ENCODE measurements at regions not wholly inside any gene's neighbourhood (a gene's known extent, or its start where the extent isn't known, plus 50 kb on each side); places are given as distances from the start of the nearest gene placed in this dataset.

DNA sequence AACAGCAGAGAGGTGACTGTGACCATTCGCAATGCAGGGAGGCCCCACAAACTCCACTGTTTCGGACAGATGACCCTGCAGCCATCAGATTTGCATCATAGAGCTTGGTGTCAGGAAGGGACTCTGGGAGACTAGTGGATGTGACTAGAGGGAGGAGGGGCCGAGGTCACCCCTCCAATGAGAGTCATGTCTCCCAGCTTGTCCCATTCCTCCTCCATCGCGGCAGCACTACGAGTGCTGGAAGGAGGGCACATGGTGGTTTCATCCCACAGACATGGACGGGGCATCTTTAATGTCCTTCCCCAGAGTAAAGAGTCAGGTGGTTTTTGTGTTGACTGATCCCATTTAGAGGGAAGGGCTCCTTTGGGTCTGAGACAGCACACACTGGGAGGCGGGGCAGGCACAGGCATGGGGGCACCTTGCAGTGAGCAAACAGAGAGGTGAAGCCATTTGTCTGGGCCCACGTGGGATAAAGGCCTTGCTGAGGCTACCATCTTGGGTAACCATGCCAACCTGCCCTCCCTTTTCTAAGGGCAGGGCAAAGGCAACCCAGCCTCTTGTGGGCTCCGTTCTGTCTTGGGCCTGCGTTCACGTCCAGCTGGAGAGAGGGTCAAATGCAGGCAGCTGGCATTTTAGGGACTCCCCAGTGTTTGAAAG lies 208.1 kb downstream of the ASB1 start:
- Mint-ChIP-seq H3K4me1 (ENCODE audit: low read depth) (no peaks in the 10 kb centered on the region), H3K27ac (no peak overlapping the region), H3K9me3 (no peaks in the 10 kb centered on the region), H3K27me3 (ENCODE audit: low read depth) (no peaks in the 10 kb centered on the region), H3K36me3 (ENCODE audit: low read depth) (no peaks in the 10 kb centered on the region), H3K4me3 (no peak overlapping the region)

DNA sequence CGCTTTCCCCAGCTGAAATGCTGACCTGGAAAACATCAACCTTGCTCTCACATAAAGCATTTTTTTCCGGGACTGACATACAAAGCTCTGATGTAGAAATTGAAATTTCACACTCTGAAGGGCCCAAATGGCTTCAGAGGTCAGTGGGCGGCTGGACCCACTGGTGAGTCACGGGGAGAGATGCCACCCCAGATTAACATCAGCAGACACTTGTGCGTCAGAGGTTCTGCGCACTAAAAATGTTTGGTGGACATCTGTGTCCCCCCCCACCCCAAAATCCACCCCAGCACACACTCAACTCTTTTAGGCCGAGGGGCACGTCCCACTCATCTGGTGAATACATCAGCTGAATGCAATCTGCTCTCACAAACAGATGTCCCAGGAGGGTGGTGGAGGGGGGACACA lies 208.9 kb downstream of the ASB1 start:
- Mint-ChIP-seq H3K4me3 (no peak overlapping the region), H3K4me1 (ENCODE audit: low read depth) (no peaks in the 10 kb centered on the region), H3K27me3 (ENCODE audit: low read depth) (no peaks in the 10 kb centered on the region), H3K27ac (no peak overlapping the region), H3K9me3 (no peaks in the 10 kb centered on the region), H3K36me3 (ENCODE audit: low read depth) (no peaks in the 10 kb centered on the region)

DNA sequence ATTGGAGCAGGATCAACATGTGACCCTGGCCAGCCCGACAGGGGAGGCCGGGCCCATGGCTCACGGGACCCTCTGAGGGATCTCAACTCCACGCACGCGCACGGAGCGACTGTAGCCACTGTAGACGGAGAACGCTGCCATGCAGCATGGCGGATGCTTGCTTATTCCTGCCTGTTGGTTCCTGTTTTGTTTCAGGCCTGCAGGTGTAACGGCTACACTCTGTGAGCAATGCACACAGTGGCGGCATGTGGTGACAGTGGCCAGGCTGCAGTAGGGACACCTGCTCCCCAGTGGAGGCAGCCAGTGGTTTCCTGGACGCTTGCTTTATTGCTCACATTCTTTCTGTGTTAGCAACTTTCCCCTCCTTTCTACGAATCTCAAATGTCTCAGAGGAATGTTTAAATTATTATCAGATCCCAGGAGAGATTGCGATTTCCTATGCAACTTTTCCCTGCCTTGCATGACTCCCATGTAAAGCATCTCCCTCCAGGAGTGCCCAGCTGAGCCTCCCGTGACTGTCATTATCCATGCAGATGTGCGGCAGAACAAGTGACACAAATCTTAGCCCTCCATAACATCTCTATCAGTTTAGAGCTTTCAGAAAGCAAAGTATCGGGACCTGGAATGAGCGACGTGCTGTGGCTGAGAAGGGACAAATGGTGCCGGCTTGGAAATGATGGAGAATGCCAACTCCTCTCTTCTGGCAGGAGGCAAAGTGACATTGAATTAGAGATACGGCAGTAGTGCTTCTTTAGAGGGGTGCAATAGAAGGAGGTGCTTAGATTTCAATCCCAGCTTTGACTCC lies 209.7 kb downstream of the ASB1 start:
- H3K27ac Mint-ChIP-seq: no peak overlapping the region
- H3K36me3 Mint-ChIP-seq (ENCODE audit: low read depth): no peaks in the 10 kb centered on the region
- no peaks in the 10 kb centered on the region for H3K4me1 Mint-ChIP-seq (ENCODE audit: low read depth)
- H3K27me3 Mint-ChIP-seq (ENCODE audit: low read depth): no peaks in the 10 kb centered on the region
- no peaks in the 10 kb centered on the region for H3K9me3 Mint-ChIP-seq
- H3K4me3 Mint-ChIP-seq: no peak overlapping the region

DNA sequence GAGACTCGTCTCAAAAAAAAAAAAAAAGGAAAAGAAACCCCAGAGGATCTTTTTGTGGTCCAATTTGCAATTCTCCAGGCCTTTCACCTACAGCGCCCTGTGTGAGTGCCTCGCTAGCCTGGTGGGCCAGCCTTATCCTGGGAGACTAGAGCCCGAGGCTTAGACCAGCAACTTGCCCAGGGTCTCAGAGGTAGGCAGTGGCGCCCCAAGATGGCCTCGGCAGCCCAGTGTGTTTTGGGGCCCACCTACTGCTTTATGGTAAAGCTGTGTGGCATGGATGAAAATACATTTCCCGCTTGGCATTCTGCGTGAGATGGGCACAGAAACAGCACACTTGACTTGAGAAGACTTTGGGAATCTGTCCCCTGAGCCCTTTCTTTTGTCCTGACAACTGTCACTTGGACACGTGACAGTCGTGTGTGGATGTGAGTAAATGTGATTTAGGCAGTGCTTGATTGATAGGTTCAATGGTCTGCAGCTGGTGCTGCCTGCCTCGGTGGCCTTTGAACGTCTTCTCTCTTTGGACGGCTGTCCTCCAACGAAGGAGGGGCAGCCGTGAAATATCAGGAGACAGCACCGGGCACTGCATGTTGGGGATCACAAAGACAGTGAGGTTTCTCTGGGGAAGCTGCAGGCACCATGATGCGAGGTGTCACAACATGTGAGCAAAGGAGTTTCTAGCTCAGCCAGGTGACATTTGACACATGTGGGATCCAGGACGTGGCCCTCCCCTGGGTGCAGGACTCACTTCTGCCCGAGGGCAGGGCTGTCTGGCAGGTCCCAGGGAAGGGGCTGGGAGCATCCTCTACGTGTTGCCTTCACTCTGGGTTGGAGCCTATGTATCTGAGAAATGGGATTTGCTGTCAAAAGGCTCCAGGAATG lies 209.5 kb upstream of the TWIST2 start:
- Mint-ChIP-seq H3K36me3 (ENCODE audit: low read depth) (no peaks in the 10 kb centered on the region), H3K27ac (no peak overlapping the region), H3K27me3 (ENCODE audit: low read depth) (no peaks in the 10 kb centered on the region), H3K9me3 (no peaks in the 10 kb centered on the region), H3K4me3 (no peak overlapping the region), H3K4me1 (ENCODE audit: low read depth) (no peaks in the 10 kb centered on the region)

DNA sequence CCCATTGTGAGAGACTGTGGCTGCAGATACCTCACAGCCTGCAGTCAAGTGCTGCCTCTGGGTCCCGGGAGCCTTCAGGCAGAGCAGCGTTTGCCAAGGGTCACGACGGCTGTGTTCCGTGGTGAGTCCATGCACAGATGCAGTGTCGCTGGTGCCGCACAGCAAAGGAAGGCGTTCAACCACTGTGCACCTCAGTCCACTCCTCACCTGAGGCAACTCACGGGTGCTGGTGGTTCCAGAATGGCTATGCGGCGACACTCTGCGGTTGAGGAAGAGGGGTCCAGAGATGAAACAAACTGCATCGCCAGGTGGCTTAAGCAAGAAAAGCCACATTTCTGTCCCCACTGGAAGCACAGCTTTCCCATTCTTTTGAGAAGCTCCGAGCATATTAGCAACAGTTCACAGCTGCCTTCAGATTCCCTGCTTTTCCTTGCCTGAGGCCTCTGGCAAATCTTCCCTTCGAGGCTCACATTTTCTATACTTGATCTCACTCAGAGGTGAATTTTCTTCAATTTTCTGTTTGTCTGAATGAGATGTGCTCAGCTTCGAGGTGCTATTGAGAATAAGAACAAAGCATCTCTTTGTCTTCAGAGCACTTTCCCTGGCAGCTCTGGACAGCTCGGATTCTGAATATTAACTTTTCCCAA lies 208.8 kb upstream of the TWIST2 start:
- H3K4me3 Mint-ChIP-seq: no peak overlapping the region
- peaks cover 2% of the 10 kb centered on the region for H3K4me1 Mint-ChIP-seq (ENCODE audit: low read depth)
- no peak overlapping the region for H3K27ac Mint-ChIP-seq
- H3K27me3 Mint-ChIP-seq (ENCODE audit: low read depth): no peaks in the 10 kb centered on the region
- H3K9me3 Mint-ChIP-seq: no peaks in the 10 kb centered on the region
- no peaks in the 10 kb centered on the region for H3K36me3 Mint-ChIP-seq (ENCODE audit: low read depth)

DNA sequence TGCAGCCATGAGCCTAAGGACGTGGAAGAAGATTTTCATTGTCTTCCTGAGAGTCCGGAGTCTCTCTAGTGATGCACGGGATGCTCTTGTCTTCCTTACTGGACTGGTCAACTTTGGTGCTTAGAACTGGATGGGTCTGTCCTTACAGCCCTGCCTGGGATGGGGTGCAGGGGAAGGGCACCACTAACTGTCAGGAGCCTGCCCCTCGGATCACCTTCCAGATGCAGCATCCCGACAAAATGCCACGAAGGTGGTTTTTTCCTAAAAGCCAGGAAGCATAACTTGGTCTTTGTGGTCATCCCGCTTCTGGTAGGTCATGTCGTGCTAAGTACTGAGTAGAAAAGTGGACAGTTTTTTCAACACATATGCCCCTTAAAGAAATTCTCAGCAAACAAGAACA lies 207.4 kb upstream of the TWIST2 start:
- H3K9me3 Mint-ChIP-seq: no peaks in the 10 kb centered on the region
- H3K4me1 Mint-ChIP-seq (ENCODE audit: low read depth): peaks cover 3% of the 10 kb centered on the region
- no peaks in the 10 kb centered on the region for H3K36me3 Mint-ChIP-seq (ENCODE audit: low read depth)
- H3K4me3 Mint-ChIP-seq: no peak overlapping the region
- H3K27me3 Mint-ChIP-seq (ENCODE audit: low read depth): no peaks in the 10 kb centered on the region
- H3K27ac Mint-ChIP-seq: no peak overlapping the region

DNA sequence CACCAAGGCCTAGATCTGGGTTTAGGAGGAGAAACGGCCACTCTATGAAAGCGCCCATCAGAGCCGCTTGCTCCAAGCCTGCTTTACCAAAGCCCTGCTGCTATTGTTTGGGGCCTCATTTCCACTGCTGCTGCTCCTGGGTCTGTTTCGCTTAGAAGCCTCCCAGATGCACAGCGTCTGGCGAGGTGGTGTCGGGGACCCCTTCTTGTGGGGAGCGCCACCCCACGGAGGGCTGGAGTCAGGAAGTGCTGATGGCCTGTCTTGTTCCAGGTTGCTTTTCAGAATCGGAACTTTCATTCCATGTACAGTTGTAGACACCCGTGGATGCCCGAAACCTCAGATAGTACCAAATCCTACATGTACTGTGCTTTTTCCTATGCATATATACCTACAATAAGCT lies 204.9 kb upstream of the TWIST2 start:
- no peak overlapping the region for H3K27ac Mint-ChIP-seq
- H3K4me1 Mint-ChIP-seq (ENCODE audit: low read depth): peaks cover 3% of the 10 kb centered on the region
- no peaks in the 10 kb centered on the region for H3K36me3 Mint-ChIP-seq (ENCODE audit: low read depth)
- no peaks in the 10 kb centered on the region for H3K9me3 Mint-ChIP-seq
- no peaks in the 10 kb centered on the region for H3K27me3 Mint-ChIP-seq (ENCODE audit: low read depth)
- no peak overlapping the region for H3K4me3 Mint-ChIP-seq

DNA sequence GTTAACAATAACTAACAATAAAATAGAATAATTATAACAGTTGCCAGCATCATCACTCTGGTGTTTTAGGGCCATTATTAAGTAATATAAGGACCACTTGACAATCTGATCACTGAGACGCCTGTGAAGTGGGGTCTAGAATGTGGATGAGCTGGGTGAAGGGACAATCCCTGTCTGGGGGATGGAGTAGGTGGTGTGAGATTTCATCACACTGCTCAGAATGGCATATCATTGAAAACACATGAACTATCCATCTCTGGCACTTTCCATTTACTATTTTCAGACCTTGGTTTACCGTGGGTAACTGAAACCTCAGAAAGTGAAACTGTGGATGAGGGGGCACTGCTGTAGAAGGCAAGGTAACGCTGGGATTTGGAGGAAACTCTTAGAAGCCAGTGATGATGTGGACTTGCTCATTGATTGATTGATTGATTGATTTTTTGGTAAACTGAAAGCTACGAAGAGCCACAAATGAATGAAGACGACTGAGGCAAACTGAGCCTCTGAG lies 204.4 kb upstream of the TWIST2 start:
- Mint-ChIP-seq H3K27ac (no peak overlapping the region), H3K27me3 (ENCODE audit: low read depth) (no peaks in the 10 kb centered on the region), H3K4me3 (no peak overlapping the region), H3K36me3 (ENCODE audit: low read depth) (no peaks in the 10 kb centered on the region), H3K4me1 (ENCODE audit: low read depth) (peaks cover 3% of the 10 kb centered on the region), H3K9me3 (no peaks in the 10 kb centered on the region)

DNA sequence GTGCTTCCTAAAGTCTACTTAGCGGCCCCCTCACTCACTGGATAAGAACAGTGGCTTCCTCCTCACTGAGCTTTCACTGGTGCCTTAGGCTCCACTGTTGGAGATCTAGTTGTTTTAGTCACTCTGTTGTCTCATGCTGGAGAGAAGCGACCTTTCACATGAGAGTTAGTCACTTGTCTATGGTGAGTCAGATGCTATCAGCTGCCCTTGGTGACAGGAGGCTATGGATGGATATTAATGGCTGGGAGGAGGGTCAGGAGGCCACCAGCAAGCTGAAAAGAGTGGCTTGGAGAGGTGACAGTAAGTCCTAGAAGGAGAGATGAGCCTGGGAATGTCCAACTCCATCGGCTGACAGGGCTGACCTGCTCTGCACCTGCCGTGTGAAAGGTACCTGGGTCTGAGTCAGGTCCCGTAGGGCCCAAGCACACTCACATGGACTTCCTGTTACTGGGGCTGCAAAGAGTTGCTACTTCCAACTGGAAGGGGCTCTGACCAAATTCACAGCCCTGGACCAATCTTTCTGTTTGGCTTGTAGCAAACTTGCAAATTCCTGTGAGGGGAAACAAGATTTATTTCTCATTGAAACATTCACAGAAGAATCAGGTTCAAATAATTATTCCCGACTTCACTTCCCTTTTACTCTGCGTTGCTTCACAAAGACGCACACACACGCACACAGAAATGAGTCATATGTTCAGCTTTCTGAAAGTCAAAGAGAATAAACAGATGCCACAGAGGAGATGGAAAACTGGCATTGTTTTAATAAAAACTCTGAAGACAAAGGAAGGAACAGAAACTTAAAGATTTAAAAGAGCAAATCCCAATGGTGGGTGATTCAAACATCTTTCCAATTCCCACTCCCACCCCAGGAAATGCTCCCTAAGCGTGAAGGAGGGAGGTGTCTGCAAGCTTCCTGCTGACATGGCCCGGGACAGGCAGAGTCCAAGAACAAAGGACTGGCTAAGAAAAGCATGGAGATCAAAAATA lies 203.5 kb upstream of the TWIST2 start:
- Mint-ChIP-seq H3K27ac (no peak overlapping the region), H3K36me3 (ENCODE audit: low read depth) (no peaks in the 10 kb centered on the region), H3K4me1 (ENCODE audit: low read depth) (peaks cover 3% of the 10 kb centered on the region), H3K27me3 (ENCODE audit: low read depth) (no peaks in the 10 kb centered on the region), H3K4me3 (no peak overlapping the region), H3K9me3 (no peaks in the 10 kb centered on the region)

DNA sequence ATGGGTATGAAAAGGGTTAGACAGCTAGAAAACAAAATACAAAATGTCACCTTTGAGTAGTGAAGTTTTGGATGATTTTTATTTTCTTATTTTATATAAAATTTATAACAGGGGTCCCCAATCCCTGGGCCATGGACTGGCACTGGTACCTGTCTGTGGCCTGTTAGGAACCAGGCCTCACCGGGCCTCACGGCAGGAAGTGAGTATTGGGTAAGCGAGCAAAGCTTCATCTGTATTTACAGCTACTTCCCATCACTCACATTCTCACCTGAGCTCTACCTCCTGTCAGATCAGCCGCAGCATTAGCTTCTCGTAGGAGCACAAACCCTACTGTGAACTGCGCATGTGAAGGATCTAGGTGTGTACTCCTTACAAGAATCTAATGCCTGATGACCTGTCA lies 202.8 kb upstream of the TWIST2 start:
- no peaks in the 10 kb centered on the region for H3K36me3 Mint-ChIP-seq (ENCODE audit: low read depth)
- H3K27ac Mint-ChIP-seq: no peak overlapping the region
- H3K4me3 Mint-ChIP-seq: no peak overlapping the region
- H3K27me3 Mint-ChIP-seq (ENCODE audit: low read depth): no peaks in the 10 kb centered on the region
- peaks cover 3% of the 10 kb centered on the region for H3K4me1 Mint-ChIP-seq (ENCODE audit: low read depth)
- H3K9me3 Mint-ChIP-seq: no peaks in the 10 kb centered on the region

DNA sequence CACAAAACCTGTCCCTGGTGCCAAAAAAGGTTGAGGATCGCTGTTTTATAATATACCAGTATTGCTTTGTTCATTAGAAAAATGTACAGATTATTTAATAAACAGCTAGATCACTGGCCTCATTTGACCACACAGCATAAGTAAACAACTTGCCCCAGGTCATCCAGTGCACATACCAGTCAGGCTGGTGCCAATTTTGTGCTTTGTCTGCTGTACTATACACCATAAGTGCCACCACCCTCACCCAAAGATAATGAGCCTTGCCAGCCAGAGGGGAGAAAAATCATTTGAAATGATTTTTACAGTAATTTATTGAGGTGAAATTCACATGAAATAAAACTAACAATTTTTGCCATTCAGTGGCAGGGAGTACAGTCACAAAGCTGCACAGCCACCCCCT lies 202.2 kb upstream of the TWIST2 start:
- H3K27me3 Mint-ChIP-seq (ENCODE audit: low read depth): no peaks in the 10 kb centered on the region
- no peaks in the 10 kb centered on the region for H3K9me3 Mint-ChIP-seq
- H3K27ac Mint-ChIP-seq: no peak overlapping the region
- no peak overlapping the region for H3K4me3 Mint-ChIP-seq
- H3K36me3 Mint-ChIP-seq (ENCODE audit: low read depth): no peaks in the 10 kb centered on the region
- peaks cover 3% of the 10 kb centered on the region for H3K4me1 Mint-ChIP-seq (ENCODE audit: low read depth)

DNA sequence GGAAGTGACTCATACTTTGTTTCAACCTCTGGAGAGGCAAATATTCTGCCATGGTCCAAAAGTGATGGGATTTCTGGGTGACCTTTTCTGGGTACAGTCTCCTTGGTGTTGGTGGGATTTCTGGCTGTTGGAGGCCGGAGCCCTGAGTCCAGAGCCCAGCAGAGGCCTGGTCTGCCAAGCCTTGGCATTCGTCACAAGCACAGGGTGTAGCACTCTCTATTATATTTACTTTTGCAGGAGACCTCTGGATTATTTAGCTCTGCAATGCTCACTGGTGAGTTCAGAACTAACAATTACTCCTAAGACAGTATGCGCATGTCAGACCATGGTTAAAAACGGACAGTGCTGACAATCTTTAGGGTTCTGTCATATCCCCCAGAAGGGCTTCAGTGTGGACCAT lies 201.6 kb upstream of the TWIST2 start:
- H3K9me3 Mint-ChIP-seq: no peaks in the 10 kb centered on the region

DNA sequence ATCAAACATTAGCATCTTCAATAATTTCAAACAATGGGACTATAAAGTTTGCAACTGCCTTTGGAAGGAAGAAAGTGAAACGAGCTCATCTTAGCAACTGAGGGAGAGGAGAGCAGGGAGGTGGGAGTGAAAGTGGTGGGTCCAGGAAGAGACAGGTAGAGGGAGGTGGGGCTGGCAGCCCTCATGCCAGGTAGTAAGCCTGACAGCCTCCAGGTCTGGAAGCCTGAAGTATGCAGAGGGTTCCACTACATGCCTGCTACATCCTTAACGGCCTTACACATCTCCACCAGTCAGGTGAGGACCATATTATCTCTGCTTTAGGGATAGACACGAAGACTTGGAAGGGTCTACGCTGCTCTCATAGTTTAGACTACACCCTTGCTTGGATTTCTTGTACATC lies 201.1 kb upstream of the TWIST2 start:
- H3K4me1 Mint-ChIP-seq (ENCODE audit: low read depth): peaks cover 3% of the 10 kb centered on the region

More for the DNA sequence above, 201.6 kb upstream of the TWIST2 start:
- Mint-ChIP-seq H3K27ac (no peak overlapping the region), H3K4me3 (no peak overlapping the region), H3K36me3 (ENCODE audit: low read depth) (no peaks in the 10 kb centered on the region), H3K4me1 (ENCODE audit: low read depth) (peaks cover 3% of the 10 kb centered on the region), H3K27me3 (ENCODE audit: low read depth) (no peaks in the 10 kb centered on the region)

More for the DNA sequence above, 201.1 kb upstream of the TWIST2 start:
- Mint-ChIP-seq H3K27ac (no peak overlapping the region), H3K27me3 (ENCODE audit: low read depth) (no peaks in the 10 kb centered on the region), H3K36me3 (ENCODE audit: low read depth) (no peaks in the 10 kb centered on the region), H3K4me3 (no peak overlapping the region), H3K9me3 (no peaks in the 10 kb centered on the region)

Measured in T-helper 1 cell treated with Interleukin-12 subunit alpha and Interleukin-12 subunit beta and Interleukin-4 antibody, amounts not matched to agents 30 μg/mL and 1 μg/mL, for 36 hours (primary cell).